Heart left ventricle (tissue), 16 donors: ENCODE measurements at regions not wholly inside any gene's neighbourhood (a gene's known extent, or its start where the extent isn't known, plus 50 kb on each side); places are given as distances from the start of the nearest gene placed in this dataset.

Experiments
- ATAC-seq, 4 donors: fragments of 200-7000 bp; cut with Tn5 transposase; one replicate each; pipeline ENCODE4 v1.9.1; 2020 to 2022; ENCODE audit warnings: moderate library complexity in 4 of 4, mild to moderate bottlenecking in 3 of 4, moderate number of reproducible peaks in 1 of 4
- DNase-seq, 5 donors: peaks; one replicate each; pipeline ENCODE4 v3.0.0-alpha.2; 2020
- H3K27ac ChIP-seq, 12 donors: fragments of 200-600 bp; sonication (generic) in 4 of 12; one replicate each; pipeline versions ENCODE4 v1.5.0 to v1.8.0; 2016 to 2022; ENCODE audit warnings: mild to moderate bottlenecking in 2 of 12
- H3K27me3 ChIP-seq, 9 donors: fragments of 200-600 bp; sonication (generic) in 2 of 9; one replicate each; pipeline versions ENCODE4 v1.5.1 to v1.8.0; 2016 to 2022; ENCODE audit warnings: mild to moderate bottlenecking in 3 of 9
- H3K36me3 ChIP-seq, 9 donors: fragments of 200-600 bp; sonication (generic) in 2 of 9; one replicate each; pipeline versions ENCODE4 v1.5.0 to v1.8.0; 2018 to 2022; ENCODE audit warnings: mild to moderate bottlenecking in 2 of 9
- H3K4me1 ChIP-seq, 12 donors: fragments of 200-600 bp; sonication (generic) in 4 of 12; one replicate each; pipeline versions ENCODE4 v1.5.0 to v1.8.0; 2016 to 2022; ENCODE audit warnings: mild to moderate bottlenecking in 3 of 12
- H3K4me3 ChIP-seq, 12 donors: fragments of 200-600 bp; sonication (generic) in 4 of 12; one replicate each; pipeline versions ENCODE4 v1.5.0 to v1.8.0; 2017 to 2022; ENCODE audit warnings: mild to moderate bottlenecking in 9 of 12, moderate library complexity in 4 of 12
- H3K9me3 ChIP-seq, 12 donors: fragments of 200-600 bp; sonication (generic) in 4 of 12; one replicate each; pipeline versions ENCODE4 v1.5.0 to v1.8.0; 2016 to 2022; ENCODE audit warnings: mild to moderate bottlenecking in 1 of 12
- CTCF ChIP-seq, 12 donors: fragments of 200-600 bp; sonication (generic) in 4 of 12; IDR thresholded peaks; one replicate each; pipeline versions ENCODE4 v1.5.0 to v1.8.0; 2018 to 2022; ENCODE audit warnings: antibody characterized with exemption in 12 of 12, mild to moderate bottlenecking in 5 of 12
- POLR2A ChIP-seq, 2 donors: fragments of 450-650 bp; IDR thresholded peaks; one replicate each; pipeline ENCODE4 v1.6.1; 2017; ENCODE audit warnings: antibody characterized with exemption in 2 of 2, mild to moderate bottlenecking in 2 of 2, moderate library complexity in 2 of 2
- WGBS, 4 donors: extraction: QIAGEN DNeasy Blood & Tissue Kit in 2 of 4; methylation state at CpG; one replicate each; pipeline versions ENCODE4 v1.1.5 to v1.1.7; 2013 to 2018; 5-methylcytosine and 5-hydroxymethylcytosine counted together
- intact Hi-C, 10 donors: fragments of 100-400 bp; cut with DNase I; formaldehyde crosslinking; loops; one replicate each; pipeline versions ENCODE4 v1.11.1 to v1.14.2; 2022
- donor health status: ischemic (EF 13 %, LVEDD 7.1; RV severe dilation, severe dysfunction).
- donor health status: healthy with polysubstance abuse.
- donor health status: DM: no; HTN: yes; CAD: no.
- donor health status: DM: no; HTN: no; CAD: no.
- donor health status: ischemic (EF 25% LVEDD 6.9; RV normal size, moderate dysfunction).
- donor health status: ischemic (EF 25% LVEDD 5.7; RV mildly dilated, moderate dysfunction).
- donor health status: healthy.
- donor health status: DM: yes; HTN: yes; CAD: no.
- donor health status: ischemic (EF 35%, LVEDD 5.7; RV mildly dilated, moderate dysfunction).
- donor health status: nonischemic (EF 11% LVEDD 7.7; RV severe dilation, severe dysfunction).
- donor health status: DM: yes; HTN: yes; CAD: no.
- donor health status: PGD.
- donor health status: ischemic (EF 29% LVEDD 5.4; RV normal size, mild dysfunction).
- donor health status: nonischemic (EF 23%, LVEDD 6.1; RV moderate dilation, normal function).

DNA sequence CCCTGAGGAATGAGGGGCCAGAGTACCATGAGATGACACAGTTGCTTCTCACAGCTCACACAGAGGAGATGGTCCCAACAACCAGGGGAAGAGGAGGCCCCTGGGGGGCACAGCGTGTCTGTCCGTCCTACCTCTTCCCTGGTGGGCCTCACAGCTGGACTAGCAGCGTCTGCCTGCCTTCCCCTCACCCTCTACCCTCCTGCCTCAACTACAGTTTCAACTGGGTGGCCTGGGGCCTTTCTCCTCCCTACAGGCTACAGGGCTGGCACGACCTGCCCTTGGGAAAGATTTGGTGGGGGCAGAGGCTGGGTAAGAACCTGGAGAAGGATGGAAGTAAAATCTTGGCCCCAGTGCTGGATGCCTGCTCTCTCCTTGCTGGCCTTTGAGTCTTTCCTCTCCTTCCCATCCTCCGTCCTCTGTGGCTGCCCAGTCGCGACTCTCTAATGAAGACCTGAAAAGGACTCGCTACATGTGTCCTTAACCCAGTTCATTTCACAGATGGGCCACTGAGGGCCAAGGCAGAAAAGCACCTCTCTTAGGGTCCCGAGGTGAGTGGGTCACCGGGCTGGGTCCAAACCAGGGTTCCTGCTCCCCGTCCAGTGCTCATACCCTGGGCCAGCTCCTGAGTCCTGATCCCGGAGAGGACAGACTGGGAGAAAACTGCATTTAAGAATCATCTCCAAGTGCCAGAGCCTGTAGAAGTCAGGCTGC lies 232.5 kb downstream of the BCL11B start:
- DNase-seq (no peak), ATAC-seq (no peak)
- H3K27me3 ChIP-seq: no peaks in the 10 kb centered on the region
- peaks cover 0 to under 1% (median 0%) of the 10 kb centered on the region in 12 donors for H3K9me3 ChIP-seq
- no peaks in the 10 kb centered on the region for H3K36me3 ChIP-seq
- TF ChIP-seq CTCF (IDR thresholded peaks at IDR 0.05): no peak
- no peak for TF ChIP-seq POLR2A (IDR thresholded peaks at IDR 0.05)
- H3K27ac ChIP-seq: no peak overlapping the region
- no peak overlapping the region for H3K4me3 ChIP-seq
- WGBS, 4 donors: 83 to 87% (median 84%) methylated on average over 10 to 12 of the region's 12 CpGs
- H3K4me1 ChIP-seq: peaks cover 0 to 14% (median 6%) of the 10 kb centered on the region in 12 donors
- intact Hi-C loops: no loop called here

DNA sequence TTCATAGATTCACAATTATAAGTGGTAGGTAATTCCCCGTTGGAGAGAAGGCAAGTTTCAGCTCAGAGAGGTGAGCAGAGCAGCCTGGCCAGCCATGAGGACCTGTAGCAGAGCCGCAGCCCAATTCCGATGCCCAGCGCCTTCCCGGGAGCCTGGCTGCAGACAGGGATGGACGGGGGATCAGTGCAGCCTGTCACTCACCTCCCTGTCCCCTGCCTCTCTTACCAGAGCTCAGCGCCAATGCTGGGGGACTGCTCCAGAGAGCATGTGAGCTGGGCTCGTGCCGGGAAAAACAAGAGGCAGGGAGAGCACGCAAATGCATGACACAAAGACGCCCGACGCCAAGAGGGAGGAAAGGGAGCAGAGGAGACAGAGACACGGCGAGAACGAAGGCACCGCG lies 231.9 kb downstream of the BCL11B start:
- H3K36me3 ChIP-seq: no peaks in the 10 kb centered on the region
- no peaks in the 10 kb centered on the region for H3K27me3 ChIP-seq
- DNase-seq (no peak), ATAC-seq (no peak)
- peaks cover 0 to 14% (median 6%) of the 10 kb centered on the region in 12 donors for H3K4me1 ChIP-seq
- intact Hi-C loops: no loop called here
- no peak overlapping the region for H3K27ac ChIP-seq
- TF ChIP-seq CTCF (IDR thresholded peaks at IDR 0.05): no peak
- no peak for TF ChIP-seq POLR2A (IDR thresholded peaks at IDR 0.05)
- H3K9me3 ChIP-seq: peaks cover 0 to 6% (median 0%) of the 10 kb centered on the region in 12 donors
- 63 to 70% (median 68%) methylated on average over 15 to 18 of the region's 18 CpGs for WGBS, 4 donors
- no peak overlapping the region for H3K4me3 ChIP-seq

- Histone ChIP-seq H3K4me1 (peaks cover 0 to 8% (median 4%) of the 10 kb centered on the region in 12 donors), H3K4me3 (no peak overlapping the region), H3K27me3 (no peaks in the 10 kb centered on the region), H3K36me3 (no peaks in the 10 kb centered on the region), H3K27ac (no peak overlapping the region), H3K9me3 (peaks cover 0 to 6% (median 0%) of the 10 kb centered on the region in 12 donors)
- TF ChIP-seq CTCF (IDR thresholded peaks at IDR 0.05): no peak
- TF ChIP-seq POLR2A (IDR thresholded peaks at IDR 0.05): no peak
- intact Hi-C loops: no loop called here
- DNase-seq (no peak), ATAC-seq (no peak)
- 81 to 87% (median 84%) methylated on average over 17 of the region's 17 CpGs for WGBS, 4 donors
These were observed 231.3 kb downstream of the BCL11B start for GRCh38 chr14:99040711-99041110.

GRCh38 chr14:99041141-99041819 lies 230.7 kb downstream of the BCL11B start:
- peaks cover 0 to 3% (median 0%) of the 10 kb centered on the region in 12 donors for H3K4me1 ChIP-seq
- DNase-seq: no peak
- no peaks in the 10 kb centered on the region for H3K36me3 ChIP-seq
- H3K9me3 ChIP-seq: peaks cover 0 to 6% (median 0%) of the 10 kb centered on the region in 12 donors
- TF ChIP-seq CTCF (IDR thresholded peaks at IDR 0.05) (no peak), POLR2A (IDR thresholded peaks at IDR 0.05) (no peak)
- intact Hi-C loops: no loop called here
- H3K4me3 ChIP-seq: no peak overlapping the region
- no peak overlapping the region for H3K27ac ChIP-seq
- no peak for ATAC-seq
- H3K27me3 ChIP-seq: no peaks in the 10 kb centered on the region
- WGBS, 4 donors: 72 to 90% (median 77%) methylated on average over 8 of the region's 8 CpGs
